ENCODE measurements at regions not wholly inside any gene's neighbourhood (a gene's known extent, or its start where the extent isn't known, plus 50 kb on each side); places are given as distances from the start of the nearest gene placed in this dataset.

GRCh38 chr1:209497729-209498128, 85.8 kb upstream of the CAMK1G start:
- Histone ChIP-seq H3K9me3 (ENCODE audit: insufficient read depth, low read depth) (peaks cover 7% of the 10 kb centered on the region; the same call in 1 of the 2 replicates), H2AFZ (no peak overlapping the region), H4K20me1 (ENCODE audit: insufficient read depth) (no peaks in the 10 kb centered on the region), H3F3A (ENCODE audit: insufficient read depth, low read depth) (no peaks in the 10 kb centered on the region), H3K27me3 (ENCODE audit: insufficient read depth, low read depth) (no peaks in the 10 kb centered on the region), H3K27ac (no peak overlapping the region), H3K4me1 (replicated peaks; ENCODE audit: insufficient read depth) (no peaks in the 10 kb centered on the region), H3K36me3 (ENCODE audit: low read depth) (no peaks in the 10 kb centered on the region), H3K4me2 (no peak overlapping the region), H3K9me2 (ENCODE audit: insufficient read depth) (no peaks in the 10 kb centered on the region), H3K79me2 (ENCODE audit: low read depth) (no peaks in the 10 kb centered on the region), H3K4me3 (no peak overlapping the region)
- ChIA-PET CTCF (no interaction called here), POLR2A (ENCODE audit: unreplicated experiment) (no interaction called here)
- DNase-seq, result no peak
- no peak for TF ChIP-seq EZH2 (IDR thresholded peaks at IDR 0.05; ENCODE audit: low read depth)
- TF ChIP-seq CTCF (conservative IDR thresholded peaks at IDR 0.05), result no peak
- intact Hi-C loops (cut with micrococcal nuclease; ENCODE audit: unreplicated experiment), result no loop called here
- BruUV-seq (replicated peaks), result no TSS peak

DNA sequence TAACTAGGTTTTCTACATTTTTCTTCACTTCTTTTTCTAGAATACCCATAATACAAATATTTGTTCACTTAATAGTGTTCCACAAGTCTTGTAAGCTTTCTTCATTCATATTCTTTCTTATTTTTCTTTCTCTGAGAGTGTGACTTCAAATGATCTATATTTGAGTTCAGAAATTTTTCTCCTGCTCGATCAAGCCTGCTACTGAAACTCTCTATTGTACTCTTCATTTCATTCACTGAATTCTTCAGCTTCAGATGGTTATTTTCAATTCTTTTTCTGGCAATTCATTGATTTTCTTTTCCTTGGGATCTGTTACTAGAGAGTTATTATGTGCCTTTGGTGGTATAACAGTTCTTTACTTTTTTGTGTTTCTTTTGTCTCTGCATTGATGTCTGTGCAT, 82.5 kb upstream of the CAMK1G start:
- Histone ChIP-seq H3K79me2 (ENCODE audit: low read depth) (no peaks in the 10 kb centered on the region), H3K4me1 (replicated peaks; ENCODE audit: insufficient read depth) (no peaks in the 10 kb centered on the region), H3K27me3 (ENCODE audit: insufficient read depth, low read depth) (no peaks in the 10 kb centered on the region), H4K20me1 (ENCODE audit: insufficient read depth) (no peaks in the 10 kb centered on the region), H3K4me3 (no peak overlapping the region), H3K9me2 (ENCODE audit: insufficient read depth) (no peaks in the 10 kb centered on the region), H2AFZ (no peak overlapping the region), H3K9me3 (ENCODE audit: insufficient read depth, low read depth) (peaks cover 3% of the 10 kb centered on the region; the same call in 1 of the 2 replicates), H3F3A (ENCODE audit: insufficient read depth, low read depth) (no peaks in the 10 kb centered on the region), H3K4me2 (no peak overlapping the region), H3K27ac (no peak overlapping the region), H3K36me3 (ENCODE audit: low read depth) (no peaks in the 10 kb centered on the region)
- CTCF ChIA-PET, result no interaction called here
- DNase-seq, result no peak
- intact Hi-C loops (cut with micrococcal nuclease; ENCODE audit: unreplicated experiment), result no loop called here
- no peak for TF ChIP-seq EZH2 (IDR thresholded peaks at IDR 0.05; ENCODE audit: low read depth)
- no peak for TF ChIP-seq CTCF (conservative IDR thresholded peaks at IDR 0.05)
- BruUV-seq (replicated peaks), result no TSS peak
- POLR2A ChIA-PET (ENCODE audit: unreplicated experiment), result no interaction called here

- no peak for DNase-seq
- Histone ChIP-seq H4K20me1 (ENCODE audit: insufficient read depth) (no peaks in the 10 kb centered on the region), H3K4me1 (replicated peaks; ENCODE audit: insufficient read depth) (no peaks in the 10 kb centered on the region), H3K4me2 (no peak overlapping the region), H3K27me3 (ENCODE audit: insufficient read depth, low read depth) (no peaks in the 10 kb centered on the region), H3K79me2 (ENCODE audit: low read depth) (no peaks in the 10 kb centered on the region), H3K9me3 (ENCODE audit: insufficient read depth, low read depth) (no peaks in the 10 kb centered on the region; the same call in 1 of the 2 replicates), H3K27ac (no peak overlapping the region), H2AFZ (no peak overlapping the region), H3K4me3 (no peak overlapping the region), H3K9me2 (ENCODE audit: insufficient read depth) (no peaks in the 10 kb centered on the region), H3F3A (ENCODE audit: insufficient read depth, low read depth) (no peaks in the 10 kb centered on the region), H3K36me3 (ENCODE audit: low read depth) (no peaks in the 10 kb centered on the region)
- intact Hi-C loops (cut with micrococcal nuclease; ENCODE audit: unreplicated experiment), result no loop called here
- CTCF ChIA-PET, result no interaction called here
- no TSS peak for BruUV-seq (replicated peaks)
- no peak for TF ChIP-seq CTCF (conservative IDR thresholded peaks at IDR 0.05)
- TF ChIP-seq EZH2 (IDR thresholded peaks at IDR 0.05; ENCODE audit: low read depth), result no peak
- POLR2A ChIA-PET (ENCODE audit: unreplicated experiment), result no interaction called here
These were observed 80.3 kb upstream of the CAMK1G start for GRCh38 chr1:209503196-209503595.

All from PC-9 (cell line).